Activated CD4-positive, CD25-positive, alpha-beta regulatory T cell (primary cell): ENCODE measurements at regions not wholly inside any gene's neighbourhood (a gene's known extent, or its start where the extent isn't known, plus 50 kb on each side); places are given as distances from the start of the nearest gene placed in this dataset.

Experiments
- DNase-seq, 4 experiments: peaks; one replicate each; lab custom pipeline; 2025; lab: John Stamatoyannopoulos, UW

DNA sequence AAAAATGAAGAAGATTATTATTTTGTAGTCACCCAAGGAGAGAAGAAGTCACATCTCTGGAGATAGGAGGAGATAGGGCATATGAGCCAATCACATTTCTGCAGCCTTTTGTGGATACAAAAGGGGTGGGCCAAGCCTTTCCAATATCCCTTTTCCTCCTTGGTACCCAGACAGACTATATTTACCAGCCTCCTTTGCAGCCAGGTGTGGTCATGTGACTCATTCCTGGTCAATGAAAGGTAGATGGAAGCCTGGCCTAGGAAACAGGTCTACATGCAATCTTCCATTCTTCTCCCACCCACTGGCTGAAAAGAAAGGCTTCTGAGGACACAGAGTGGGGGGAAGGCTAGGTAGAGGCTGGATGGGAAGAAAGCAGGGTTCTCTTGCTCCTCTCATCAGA is 58.1 kb upstream of the ERG start:
- DNase-seq = no peak

DNA sequence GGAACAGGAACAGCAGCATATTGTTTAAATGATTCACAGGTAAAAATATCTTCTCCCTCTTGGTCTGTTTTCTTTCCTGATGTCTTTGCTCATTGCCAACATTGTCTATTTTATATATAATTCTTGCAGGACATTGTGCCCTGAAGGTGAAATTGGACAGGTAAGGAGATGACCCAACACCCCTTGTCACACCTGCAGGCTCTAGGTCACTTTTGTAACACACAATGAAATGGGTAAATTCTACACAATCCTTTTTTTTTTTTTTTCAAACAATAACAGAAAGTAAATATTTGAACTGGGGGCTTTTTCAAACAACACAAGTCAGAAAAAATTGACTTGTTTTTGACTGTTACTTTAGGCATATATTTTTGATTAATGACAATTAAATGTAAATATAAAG is 62.9 kb upstream of the ERG start:
- no peak for DNase-seq

GRCh38 chr21:38561613-38562581 is 63.6 kb upstream of the ERG start:
- no peak for DNase-seq

GRCh38 chr21:38567335-38567969 is 69.2 kb upstream of the ERG start:
- no peak for DNase-seq

GRCh38 chr21:38567970-38568360 is 69.7 kb upstream of the ERG start:
- no peak for DNase-seq

DNA sequence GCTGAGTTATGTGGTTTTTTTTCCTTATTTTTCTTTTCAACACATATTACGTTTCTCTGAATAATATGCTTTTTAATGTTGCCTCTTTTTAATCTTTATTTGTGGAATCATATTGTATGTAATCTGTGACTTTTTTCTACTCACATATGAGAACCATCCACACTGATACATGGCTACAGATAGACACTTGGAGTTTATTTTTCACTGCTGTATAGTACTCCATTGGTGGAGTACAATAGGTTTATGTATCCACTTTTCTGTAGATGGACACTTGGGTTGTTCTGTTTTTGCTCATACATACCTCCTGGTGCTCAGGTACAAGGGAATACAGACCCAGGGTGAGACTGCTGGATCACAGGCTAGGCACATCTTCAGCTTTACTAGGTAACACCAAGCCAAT is 71.5 kb upstream of the ERG start:
- DNase-seq = no peak

GRCh38 chr21:38570596-38570995 is 72.3 kb upstream of the ERG start:
- DNase-seq = no peak

- DNase-seq = no peak
These were observed 76.8 kb upstream of the ERG start for GRCh38 chr21:38574895-38575575.

GRCh38 chr21:38577887-38578286 is 79.6 kb upstream of the ERG start:
- no peak for DNase-seq

- no peak for DNase-seq
These were observed 92.4 kb upstream of the ERG start for GRCh38 chr21:38590449-38591217.

DNA sequence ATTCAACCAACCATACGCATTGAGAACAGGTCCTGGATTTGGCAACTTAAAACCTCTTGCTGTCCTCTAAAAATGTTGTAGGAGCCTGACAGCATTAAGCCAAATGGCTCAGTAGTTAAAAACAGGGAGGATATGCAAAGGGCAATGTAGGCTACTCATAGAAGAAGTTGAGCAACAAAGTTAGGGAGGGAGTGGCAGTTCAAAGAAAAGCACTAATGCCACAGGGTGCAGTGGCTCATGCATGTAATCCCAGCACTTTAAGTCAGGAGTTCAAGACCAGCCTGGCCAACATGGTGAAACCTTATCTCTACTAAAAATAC is 92.9 kb upstream of the ERG start:
- DNase-seq = no peak

DNA sequence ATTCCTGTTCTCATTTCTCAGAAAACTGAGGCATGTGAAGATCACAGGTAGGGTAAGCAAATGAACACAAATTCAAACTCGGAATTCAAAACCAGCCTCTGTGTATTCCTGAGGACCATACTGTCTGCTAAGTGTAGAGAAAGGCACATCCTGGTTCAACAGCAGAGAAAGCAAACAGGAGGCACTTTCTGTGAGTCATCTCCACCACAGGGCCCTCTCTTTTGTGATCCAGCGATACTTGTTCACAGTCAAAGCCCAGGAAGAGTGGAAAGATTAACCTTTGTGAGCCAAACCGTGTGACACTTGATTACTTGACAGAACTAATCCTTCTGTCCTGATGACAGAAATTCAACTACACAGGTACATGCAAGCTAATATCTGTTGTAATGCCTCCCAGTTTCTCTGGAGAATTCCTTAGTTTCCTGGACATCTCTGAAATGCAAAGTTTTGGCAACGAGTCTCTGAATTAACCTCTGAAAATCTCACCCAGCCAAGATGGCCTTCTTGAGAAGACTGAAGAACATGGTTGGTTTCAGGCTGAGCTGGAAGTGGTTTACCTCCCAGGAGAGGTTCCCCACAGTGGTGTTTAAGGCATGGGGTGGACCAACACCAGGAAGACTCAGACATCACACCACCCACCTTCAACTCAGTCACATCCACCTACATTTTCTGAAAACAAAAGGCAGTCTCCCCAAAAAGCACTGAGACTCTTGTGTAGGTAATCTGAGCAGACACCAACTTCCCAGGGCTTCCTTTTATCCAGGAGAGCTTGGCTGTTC is 98.2 kb upstream of the ERG start:
- DNase-seq = no peak

- no peak for DNase-seq
These were observed 99.1 kb upstream of the ERG start for GRCh38 chr21:38597421-38597820.

DNA sequence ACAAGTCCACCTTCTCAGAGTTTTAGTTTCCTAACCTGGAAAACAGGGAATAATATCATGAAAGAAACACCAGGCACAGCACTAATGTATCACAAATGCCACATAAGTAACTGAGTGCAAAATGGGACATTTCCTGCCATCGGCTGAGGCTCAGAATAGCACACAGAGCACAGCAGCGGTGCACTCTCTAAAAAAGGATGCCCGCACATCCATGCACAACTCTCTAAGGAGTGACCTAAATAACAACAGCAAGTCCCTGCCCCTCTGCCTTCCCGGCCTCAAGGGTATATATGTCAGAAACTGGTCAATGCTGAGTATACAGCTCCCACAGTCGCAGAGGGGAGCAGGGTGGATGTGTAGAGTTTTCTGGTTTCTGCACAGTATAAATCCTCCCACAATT is 100.1 kb upstream of the ERG start:
- DNase-seq = no peak

DNA sequence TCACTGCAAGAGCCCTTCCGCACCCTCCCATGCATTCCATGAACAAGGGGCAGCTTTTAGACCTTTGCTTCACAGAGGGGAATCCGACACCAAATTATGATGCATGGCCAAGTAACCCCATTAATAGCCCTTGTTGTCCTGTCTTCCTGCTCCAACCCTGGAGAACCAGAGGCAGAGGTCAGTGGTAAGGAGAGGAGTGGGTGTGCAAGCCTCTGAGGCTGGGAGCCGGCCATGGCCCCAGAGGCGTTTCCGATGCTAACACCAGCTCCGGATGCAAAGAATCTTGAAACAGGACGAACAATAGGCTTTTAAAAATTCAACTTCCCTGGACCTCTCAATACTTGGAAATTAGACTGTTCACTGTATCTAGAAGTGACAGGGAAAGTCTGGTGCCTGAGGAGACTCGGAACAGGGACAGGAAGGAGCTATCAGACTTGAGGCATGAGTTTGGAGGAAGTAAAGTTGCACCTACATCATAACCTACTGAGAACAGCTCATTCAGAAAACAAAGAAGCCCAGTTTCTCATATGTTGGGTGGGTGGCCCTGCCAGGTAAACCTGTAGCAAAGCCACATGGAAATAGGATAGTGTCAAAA is 101.2 kb upstream of the ERG start:
- no peak for DNase-seq

- no peak for DNase-seq
These were observed 101.8 kb upstream of the ERG start for GRCh38 chr21:38600106-38600505.

DNA sequence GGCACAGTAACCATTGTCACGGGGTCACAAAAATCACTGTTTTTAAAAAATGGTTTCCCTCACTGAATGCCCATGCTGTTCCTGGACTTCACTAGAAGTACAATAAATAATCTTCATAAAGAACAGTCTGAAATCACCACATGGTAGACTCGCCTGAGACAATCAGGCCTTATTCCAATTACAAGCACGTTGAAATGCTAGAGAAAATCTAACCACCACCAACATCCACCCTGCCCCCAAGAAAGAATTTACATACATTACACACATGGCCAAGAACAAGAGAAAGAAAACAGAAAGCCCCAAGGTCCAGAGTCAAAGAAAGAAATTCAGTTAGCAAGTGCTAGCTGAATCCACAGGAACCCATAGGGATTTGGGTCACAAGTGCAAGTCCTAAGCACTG is 107.0 kb upstream of the ERG start:
- no peak for DNase-seq

GRCh38 chr21:38609580-38609979 is 111.3 kb upstream of the ERG start:
- no peak for DNase-seq

DNA sequence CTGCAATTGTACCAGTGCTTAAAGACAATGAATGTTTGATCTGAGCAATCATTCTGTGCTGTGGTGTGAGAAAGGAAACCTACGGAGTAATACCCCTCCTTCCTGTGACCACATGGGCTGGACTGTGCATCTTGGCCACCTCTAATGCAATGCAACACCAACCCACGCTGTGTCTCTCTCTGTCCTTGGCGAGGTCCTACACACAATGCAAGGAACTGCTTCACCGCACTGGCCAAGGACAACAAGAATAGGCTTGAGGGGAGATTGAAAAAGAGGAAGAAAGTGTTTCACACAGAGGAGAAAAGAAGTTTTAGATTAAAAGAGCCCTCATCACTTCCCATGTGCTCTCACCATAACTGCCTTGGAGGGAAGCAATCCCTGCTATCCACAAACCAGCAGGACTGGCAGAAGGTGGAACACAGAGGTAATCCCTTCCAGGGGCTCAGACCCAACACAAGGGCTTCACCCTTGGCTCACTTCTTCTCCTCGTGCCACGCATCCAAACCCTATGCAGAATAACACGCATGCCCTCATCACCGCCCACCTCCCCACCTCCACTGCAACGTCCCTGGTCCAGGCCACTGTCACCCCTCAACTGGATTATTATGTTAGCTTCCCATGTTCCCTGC is 112.5 kb upstream of the ERG start:
- no peak for DNase-seq

DNA sequence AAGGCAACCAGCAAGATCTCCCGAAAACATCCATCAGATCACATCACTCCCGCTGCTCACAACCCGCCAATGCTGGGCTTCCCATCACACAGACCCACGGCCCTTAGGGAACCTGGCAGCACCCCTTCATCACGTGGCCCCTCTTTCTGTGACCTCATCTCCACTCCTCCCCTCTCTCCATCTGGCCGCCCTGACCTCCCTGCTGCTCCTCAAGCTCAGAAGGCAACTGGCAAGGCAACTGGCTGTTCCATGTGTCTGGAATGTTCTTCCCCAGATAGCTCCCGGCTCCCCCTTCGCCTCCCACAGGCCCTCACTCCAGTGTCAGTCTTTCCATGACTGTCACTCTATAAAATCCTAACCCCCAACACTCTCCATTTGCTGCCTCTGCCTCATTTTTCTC is 113.0 kb upstream of the ERG start:
- DNase-seq = no peak

GRCh38 chr21:38613686-38614085 is 115.4 kb upstream of the ERG start:
- DNase-seq = no peak
